MCF 10A (cell line): ENCODE measurements at regions not wholly inside any gene's neighbourhood (a gene's known extent, or its start where the extent isn't known, plus 50 kb on each side); places are given as distances from the start of the nearest gene placed in this dataset.

Experiments used
- BruUV-seq: library from RNA; stranded (reverse); fragments of 400-500 nt; replicated peaks from 2 replicates; lab custom pipeline; 2021; lab: Mats Ljungman, UMichigan
- CTCF ChIA-PET: fragments of 300-600 bp; sonication (Branson Sonifier 250); formaldehyde crosslinking; extraction: SDS; loops from one replicate; lab custom pipeline; 2021; ENCODE audit warnings: antibody characterized with exemption, inconsistent platforms; lab: Yijun Ruan, JAX
- POLR2A ChIA-PET: fragments of 300-600, 350-650 bp; sonication (Branson Sonifier 250); formaldehyde crosslinking; extraction: SDS; loops from one replicate; lab custom pipeline; 2020; ENCODE audit warnings: antibody characterized with exemption, inconsistent platforms; lab: Yijun Ruan, JAX
- DNase-seq: peaks from one replicate; pipeline ENCODE4 v3.0.0-alpha.2; 2018; ENCODE audit not compliant: unreplicated experiment
- H3K27ac Mint-ChIP-seq: one replicate; pipeline ENCODE4 v1.8.0; 2022; ENCODE audit warnings: mild to moderate bottlenecking, low read depth, mixed read lengths; ENCODE audit not compliant: unreplicated experiment
- H3K27me3 Mint-ChIP-seq: one replicate; pipeline ENCODE4 v1.8.0; 2022; ENCODE audit warnings: mixed read lengths; ENCODE audit not compliant: insufficient read depth, unreplicated experiment
- H3K36me3 Mint-ChIP-seq: one replicate; pipeline ENCODE4 v1.8.0; 2022; ENCODE audit warnings: mild to moderate bottlenecking, moderate library complexity, mixed read lengths; ENCODE audit not compliant: insufficient read depth, unreplicated experiment
- H3K4me1 Mint-ChIP-seq: one replicate; pipeline ENCODE4 v1.8.0; 2022; ENCODE audit warnings: mixed read lengths; ENCODE audit not compliant: insufficient read depth, unreplicated experiment
- H3K4me3 Mint-ChIP-seq: one replicate; pipeline ENCODE4 v1.8.0; 2022; ENCODE audit warnings: mild to moderate bottlenecking, moderate library complexity, mixed read lengths; ENCODE audit not compliant: unreplicated experiment
- H3K9me3 Mint-ChIP-seq: one replicate; pipeline ENCODE4 v1.8.0; 2022; ENCODE audit warnings: mixed read lengths; ENCODE audit not compliant: unreplicated experiment
- CTCF ChIP-seq: fragments of 200-600 bp; IDR thresholded peaks from one replicate; pipeline ENCODE4 v1.8.0; 2022; ENCODE audit warnings: antibody characterized with exemption, mild to moderate bottlenecking; ENCODE audit not compliant: unreplicated experiment
- intact Hi-C: fragments of 100-400 bp; cut with micrococcal nuclease; formaldehyde crosslinking; loops from 2 replicates; pipeline ENCODE4 v1.14.1; 2022

GRCh38 chr10:10270126-10271050, 747.3 kb upstream of the CELF2 start:
- intact Hi-C loops = no loop called here
- H3K4me1 Mint-ChIP-seq = no peaks in the 10 kb centered on the region
- H3K27me3 Mint-ChIP-seq = no peaks in the 10 kb centered on the region
- no peak overlapping the region for H3K27ac Mint-ChIP-seq
- H3K9me3 Mint-ChIP-seq = no peaks in the 10 kb centered on the region
- no peak for TF ChIP-seq CTCF
- H3K4me3 Mint-ChIP-seq = no peak overlapping the region
- ChIA-PET CTCF (interaction anchor here (0.6 kb wide), 1 partner anchor 674 kb away, joined by 3 read pairs; no protein-coding TSS in a partner anchor), POLR2A (no interaction called here)
- DNase-seq = peak; percentile 5
- BruUV-seq = no TSS peak
- H3K36me3 Mint-ChIP-seq = no peaks in the 10 kb centered on the region

GRCh38 chr10:10271639-10272192, 746.0 kb upstream of the CELF2 start:
- Mint-ChIP-seq H3K4me1 (no peaks in the 10 kb centered on the region), H3K27me3 (no peaks in the 10 kb centered on the region), H3K36me3 (no peaks in the 10 kb centered on the region), H3K27ac (no peak overlapping the region), H3K9me3 (no peaks in the 10 kb centered on the region), H3K4me3 (no peak overlapping the region)
- intact Hi-C loops = no loop called here
- no peak for TF ChIP-seq CTCF
- CTCF ChIA-PET = no interaction called here
- DNase-seq = no peak
- POLR2A ChIA-PET = no interaction called here
- BruUV-seq = no TSS peak

- H3K4me1 Mint-ChIP-seq = no peaks in the 10 kb centered on the region
- TF ChIP-seq CTCF = no peak
- no TSS peak for BruUV-seq
- DNase-seq = no peak
- no peaks in the 10 kb centered on the region for H3K9me3 Mint-ChIP-seq
- POLR2A ChIA-PET = no interaction called here
- no peaks in the 10 kb centered on the region for H3K36me3 Mint-ChIP-seq
- CTCF ChIA-PET = no interaction called here
- no peak overlapping the region for H3K27ac Mint-ChIP-seq
- H3K27me3 Mint-ChIP-seq = no peaks in the 10 kb centered on the region
- intact Hi-C loops = no loop called here
- H3K4me3 Mint-ChIP-seq = no peak overlapping the region
These were observed 744.0 kb upstream of the CELF2 start for GRCh38 chr10:10273661-10274060.

GRCh38 chr10:10279906-10280305, 737.8 kb upstream of the CELF2 start:
- no peak for DNase-seq
- Mint-ChIP-seq H3K36me3 (no peaks in the 10 kb centered on the region), H3K27ac (no peak overlapping the region), H3K9me3 (no peaks in the 10 kb centered on the region), H3K4me3 (no peak overlapping the region), H3K27me3 (no peaks in the 10 kb centered on the region), H3K4me1 (no peaks in the 10 kb centered on the region)
- no TSS peak for BruUV-seq
- intact Hi-C loops = no loop called here
- ChIA-PET POLR2A (no interaction called here), CTCF (interaction anchor here (0.5 kb wide), 1 partner anchor 948 kb away, joined by 3 read pairs; no protein-coding TSS in a partner anchor)
- no peak for TF ChIP-seq CTCF
